NT2/D1 (cell line): ENCODE measurements at regions not wholly inside any gene's neighbourhood (a gene's known extent, or its start where the extent isn't known, plus 50 kb on each side); places are given as distances from the start of the nearest gene placed in this dataset.

Source experiments
- SUZ12 ChIP-seq: IDR thresholded peaks from 2 replicates; pipeline ENCODE4 v1.6.1; 2011; ENCODE audit not compliant: insufficient read length, insufficient read depth; ENCODE audit errors: extremely low read depth
- YY1 ChIP-seq: IDR thresholded peaks from 2 replicates; pipeline ENCODE4 v1.6.1; 2011; ENCODE audit not compliant: insufficient read length, insufficient read depth
- ZNF274 ChIP-seq: IDR thresholded peaks from 2 replicates; pipeline ENCODE4 v1.6.1; 2011; ENCODE audit warnings: mild to moderate bottlenecking, low read depth, low read length

DNA sequence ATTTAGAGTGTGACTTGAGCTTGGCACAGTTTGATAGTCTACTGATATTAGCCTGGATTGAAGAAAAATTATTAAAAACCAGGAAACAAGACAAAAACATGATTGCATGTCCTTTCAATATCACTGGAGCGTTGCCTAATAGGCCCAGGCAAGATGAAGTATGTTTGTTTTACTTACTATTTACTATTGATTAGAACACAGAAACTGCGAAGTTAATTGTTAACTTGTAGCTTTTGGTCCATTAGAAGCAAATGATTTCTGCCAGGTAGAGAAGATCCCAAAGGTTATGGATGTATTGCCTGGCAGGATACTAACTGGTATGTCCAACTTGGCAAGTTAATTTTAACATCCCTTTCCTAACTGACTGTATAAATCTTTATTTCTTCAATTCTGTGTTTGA is 268.9 kb downstream of the ETNK1 start:
- TF ChIP-seq YY1 (no peak), ZNF274 (no peak), SUZ12 (no peak)
